Neural cell (in vitro differentiated cells): ENCODE measurements at regions not wholly inside any gene's neighbourhood (a gene's known extent, or its start where the extent isn't known, plus 50 kb on each side); places are given as distances from the start of the nearest gene placed in this dataset.

Experiments used
- CTCF ChIP-seq: fragments of 450-650 bp; IDR thresholded peaks from 2 replicates; pipeline ENCODE4 v1.5.1; 2014; ENCODE audit warnings: antibody characterized with exemption, mild to moderate bottlenecking, moderate library complexity; ENCODE audit not compliant: poor library complexity, severe bottlenecking
- EP300 ChIP-seq: fragments of 450-650 bp; conservative IDR thresholded peaks from 2 replicates; pipeline ENCODE4 v1.6.1; 2014; ENCODE audit warnings: antibody characterized with exemption, mild to moderate bottlenecking, moderate library complexity; ENCODE audit not compliant: poor library complexity, severe bottlenecking
- RAD21 ChIP-seq: fragments of 450-650 bp; conservative IDR thresholded peaks from 2 replicates; pipeline ENCODE4 v1.6.1; 2014; ENCODE audit warnings: antibody characterized with exemption, mild to moderate bottlenecking, moderate library complexity

GRCh38 chr5:4990462-4990861, 149.7 kb upstream of the ADAMTS16 start:
- TF ChIP-seq CTCF (no peak), RAD21 (no peak), EP300 (no peak)
